GM23338 (cell line): ENCODE measurements at regions not wholly inside any gene's neighbourhood (a gene's known extent, or its start where the extent isn't known, plus 50 kb on each side); places are given as distances from the start of the nearest gene placed in this dataset.

Experiments used
- ATAC-seq: fragments of 200-7000 bp; cut with Tn5 transposase; 3 replicates; pipeline ENCODE4 v1.9.1; 2020
- DNase-seq: peaks from one replicate; pipeline ENCODE4 v3.0.0-alpha.2; 2015; ENCODE audit warnings: low spot score
- H2AFZ ChIP-seq: fragments of 200-600 bp; sonication (generic); 2 replicates; pipeline ENCODE4 v1.8.0; 2016; ENCODE audit warnings: antibody characterized with exemption, mild to moderate bottlenecking, moderate library complexity
- H3F3A ChIP-seq: fragments of 200-600 bp; sonication (generic); replicated peaks from 2 replicates; pipeline ENCODE4 v1.8.0; 2017; ENCODE audit warnings: antibody characterized with exemption, mixed run types, low read depth
- H3K27ac ChIP-seq: fragments of 200-600 bp; sonication (generic); 2 replicates; pipeline ENCODE4 v1.6.1; 2016; ENCODE audit warnings: low read depth
- H3K27me3 ChIP-seq: fragments of 200-600 bp; sonication (generic); 2 replicates; pipeline ENCODE4 v1.8.0; 2016; ENCODE audit warnings: mild to moderate bottlenecking, mixed run types, moderate library complexity; ENCODE audit not compliant: insufficient read depth
- H3K36me3 ChIP-seq: fragments of 200-600 bp; sonication (generic); 2 replicates; pipeline ENCODE4 v1.8.0; 2016; ENCODE audit warnings: mild to moderate bottlenecking; ENCODE audit not compliant: insufficient read depth
- H3K4me1 ChIP-seq: fragments of 200-600 bp; sonication (generic); 2 replicates; pipeline ENCODE4 v1.8.0; 2016; ENCODE audit warnings: mild to moderate bottlenecking, moderate library complexity; ENCODE audit not compliant: insufficient read depth
- H3K4me2 ChIP-seq: fragments of 200-600 bp; sonication (generic); 2 replicates; pipeline ENCODE4 v1.7.1; 2017; ENCODE audit warnings: mixed run types
- H3K4me3 ChIP-seq: fragments of 200-600 bp; sonication (generic); 2 replicates; pipeline ENCODE4 v1.6.1; 2016; ENCODE audit warnings: mixed run types
- H3K79me2 ChIP-seq: fragments of 200-600 bp; sonication (generic); replicated peaks from 2 replicates; pipeline ENCODE4 v1.8.0; 2017; ENCODE audit warnings: mild to moderate bottlenecking; ENCODE audit not compliant: insufficient read depth
- H3K9me2 ChIP-seq: fragments of 200-600 bp; sonication (generic); 2 replicates; pipeline ENCODE4 v1.8.0; 2017; ENCODE audit not compliant: insufficient read depth
- H4K20me1 ChIP-seq: fragments of 200-600 bp; sonication (generic); replicated peaks from 2 replicates; pipeline ENCODE4 v1.8.0; 2017; ENCODE audit warnings: mild to moderate bottlenecking; ENCODE audit not compliant: insufficient read depth
- H3K27ac Mint-ChIP-seq: 2 replicates; pipeline ENCODE4 v1.8.0; 2020; ENCODE audit warnings: inconsistent platforms, mild to moderate bottlenecking, moderate library complexity, mixed read lengths
- H3K27me3 Mint-ChIP-seq: 3 replicates; pipeline ENCODE4 v1.8.0; 2022; ENCODE audit warnings: low read depth, mild to moderate bottlenecking, moderate library complexity, mixed read lengths, inconsistent platforms; ENCODE audit not compliant: insufficient read depth, poor library complexity
- H3K36me3 Mint-ChIP-seq: 3 replicates; pipeline ENCODE4 v1.8.0; 2021; ENCODE audit warnings: low read depth, mild to moderate bottlenecking, inconsistent platforms, moderate library complexity, mixed read lengths
- H3K4me1 Mint-ChIP-seq: 3 replicates; pipeline ENCODE4 v1.8.0; 2020; ENCODE audit warnings: mild to moderate bottlenecking, inconsistent platforms, mixed read lengths
- H3K4me3 Mint-ChIP-seq: 3 replicates; pipeline ENCODE4 v1.8.0; 2021; ENCODE audit warnings: moderate library complexity, mild to moderate bottlenecking, inconsistent platforms, mixed read lengths
- H3K9me3 Mint-ChIP-seq: 3 replicates; pipeline ENCODE4 v1.8.0; 2020; ENCODE audit warnings: moderate library complexity, mild to moderate bottlenecking, inconsistent platforms, mixed read lengths
- CTCF ChIP-seq, 2 experiments: fragments of 200-600 bp in 1 of 2; sonication (generic) in 1 of 2; conservative IDR thresholded peaks; 2 replicates each; pipeline versions ENCODE4 v1.5.1 to v1.6.1; 2016 to 2017; ENCODE audit warnings: antibody characterized with exemption in 2 of 2, low read depth in 2 of 2, mild to moderate bottlenecking in 2 of 2, moderate library complexity in 1 of 2
- EZH2phosphoT487 ChIP-seq: fragments of 200-600 bp; sonication (generic); IDR thresholded peaks from one replicate; pipeline ENCODE4 v1.8.1; 2018; ENCODE audit warnings: antibody characterized with exemption; ENCODE audit not compliant: unreplicated experiment
- NANOG ChIP-seq: IDR thresholded peaks from 2 replicates; pipeline ENCODE4 v1.6.1; 2016; ENCODE audit warnings: antibody characterized with exemption, borderline replicate concordance
- POLR2AphosphoS5 ChIP-seq: IDR thresholded peaks from 2 replicates; pipeline ENCODE4 v1.6.1; 2016; ENCODE audit warnings: antibody characterized with exemption, low read depth
- REST ChIP-seq: IDR thresholded peaks from one replicate; pipeline ENCODE4 v1.6.1; 2018; ENCODE audit warnings: antibody characterized with exemption; ENCODE audit not compliant: unreplicated experiment
- STAT1 ChIP-seq: IDR thresholded peaks from one replicate; pipeline ENCODE4 v1.6.1; 2016; ENCODE audit warnings: antibody characterized with exemption; ENCODE audit not compliant: unreplicated experiment
- ZNF331 ChIP-seq: fragments of 250-450 bp; sonication (Bioruptor Pico); IDR thresholded peaks from 2 replicates; pipeline ENCODE4 v1.5.0; 2020; ENCODE audit warnings: low read depth, mild to moderate bottlenecking, moderate library complexity
- ZNF462 ChIP-seq: fragments of 250-450 bp; sonication (Bioruptor Pico); IDR thresholded peaks from 2 replicates; pipeline ENCODE4 v1.5.0; 2020; ENCODE audit warnings: mild to moderate bottlenecking, moderate library complexity

GRCh38 chr6:168157272-168158212 lies 78.5 kb upstream of the FRMD1 start (continued):
- no peak for TF ChIP-seq REST

- no peaks in the 10 kb centered on the region for H3K9me3 Mint-ChIP-seq
- Histone ChIP-seq H3K4me2 (no peak overlapping the region), H3K4me3 (no peak overlapping the region), H3K79me2 (no peaks in the 10 kb centered on the region), H3K9me2 (no peaks in the 10 kb centered on the region), H4K20me1 (no peaks in the 10 kb centered on the region), H3K36me3 (no peaks in the 10 kb centered on the region), H3K4me1 (peaks cover 6% of the 10 kb centered on the region; the same call in 1 of the 2 replicates), H3F3A (no peaks in the 10 kb centered on the region), H3K27me3 (no peaks in the 10 kb centered on the region), H2AFZ (no peak overlapping the region), H3K27ac (no peak overlapping the region)
- ATAC-seq: no peak
- DNase-seq: no peak
- peaks cover 3% of the 10 kb centered on the region for H3K27me3 Mint-ChIP-seq
- H3K27ac Mint-ChIP-seq: no peak overlapping the region
- H3K4me3 Mint-ChIP-seq: no peak overlapping the region
- peaks cover 52% of the 10 kb centered on the region for H3K4me1 Mint-ChIP-seq
- H3K36me3 Mint-ChIP-seq: no peaks in the 10 kb centered on the region
- no peak for TF ChIP-seq ZNF331 (CRISPR knock-in tag)
- no peak for TF ChIP-seq REST
- TF ChIP-seq EZH2phosphoT487: no peak
- TF ChIP-seq ZNF462 (CRISPR knock-in tag): no peak
- TF ChIP-seq CTCF (conservative IDR thresholded peaks at IDR 0.05; ENCODE audit: low read depth in 2 of 2): no peak
- no peak for TF ChIP-seq STAT1
- no peak for TF ChIP-seq NANOG
- TF ChIP-seq POLR2AphosphoS5: no peak
These were observed 77.8 kb upstream of the FRMD1 start for GRCh38 chr6:168156742-168157265.
